ENCODE measurements at regions not wholly inside any gene's neighbourhood (a gene's known extent, or its start where the extent isn't known, plus 50 kb on each side); places are given as distances from the start of the nearest gene placed in this dataset.

- TF ChIP-seq CTCF (IDR thresholded peaks at IDR 0.05; ENCODE audit: control extremely low read depth in 1 of 3, insufficient read depth in 1 of 3, low read depth in 1 of 3, low read length in 3 of 3) (no peak), GABPA (IDR thresholded peaks at IDR 0.05; ENCODE audit: borderline replicate concordance, insufficient read depth, low read length) (no peak), SIX5 (IDR thresholded peaks at IDR 0.05; ENCODE audit: low read depth, low read length) (no peak), POLR2A (IDR thresholded peaks at IDR 0.05; ENCODE audit: control extremely low read depth in 1 of 2, low read depth in 2 of 2, low read length in 2 of 2) (no peak), CHD7 (IDR thresholded peaks at IDR 0.05; ENCODE audit: insufficient replicate concordance, low read length) (no peak), SP2 (IDR thresholded peaks at IDR 0.05; ENCODE audit: low read length) (no peak), NANOG (IDR thresholded peaks at IDR 0.05; ENCODE audit: insufficient read depth, low read depth, low read length, poor library complexity, severe bottlenecking) (no peak), TAF1 (IDR thresholded peaks at IDR 0.05; ENCODE audit: low read depth, low read length) (no peak), SP1 (IDR thresholded peaks at IDR 0.05; ENCODE audit: low read depth, low read length) (no peak), JUN (IDR thresholded peaks at IDR 0.05; ENCODE audit: low read depth, low read length) (no peak), POLR2AphosphoS5 (IDR thresholded peaks at IDR 0.05; ENCODE audit: low read depth, low read length) (no peak), CBX5 (IDR thresholded peaks at IDR 0.05; ENCODE audit: low read depth, low read length) (no peak)
Measured at GRCh38 chr3:22885574-22886341, 317.4 kb upstream of the UBE2E2 start.

Data from H1 (cell line).